ENCODE measurements at regions not wholly inside any gene's neighbourhood (a gene's known extent, or its start where the extent isn't known, plus 50 kb on each side); places are given as distances from the start of the nearest gene placed in this dataset.

DNA sequence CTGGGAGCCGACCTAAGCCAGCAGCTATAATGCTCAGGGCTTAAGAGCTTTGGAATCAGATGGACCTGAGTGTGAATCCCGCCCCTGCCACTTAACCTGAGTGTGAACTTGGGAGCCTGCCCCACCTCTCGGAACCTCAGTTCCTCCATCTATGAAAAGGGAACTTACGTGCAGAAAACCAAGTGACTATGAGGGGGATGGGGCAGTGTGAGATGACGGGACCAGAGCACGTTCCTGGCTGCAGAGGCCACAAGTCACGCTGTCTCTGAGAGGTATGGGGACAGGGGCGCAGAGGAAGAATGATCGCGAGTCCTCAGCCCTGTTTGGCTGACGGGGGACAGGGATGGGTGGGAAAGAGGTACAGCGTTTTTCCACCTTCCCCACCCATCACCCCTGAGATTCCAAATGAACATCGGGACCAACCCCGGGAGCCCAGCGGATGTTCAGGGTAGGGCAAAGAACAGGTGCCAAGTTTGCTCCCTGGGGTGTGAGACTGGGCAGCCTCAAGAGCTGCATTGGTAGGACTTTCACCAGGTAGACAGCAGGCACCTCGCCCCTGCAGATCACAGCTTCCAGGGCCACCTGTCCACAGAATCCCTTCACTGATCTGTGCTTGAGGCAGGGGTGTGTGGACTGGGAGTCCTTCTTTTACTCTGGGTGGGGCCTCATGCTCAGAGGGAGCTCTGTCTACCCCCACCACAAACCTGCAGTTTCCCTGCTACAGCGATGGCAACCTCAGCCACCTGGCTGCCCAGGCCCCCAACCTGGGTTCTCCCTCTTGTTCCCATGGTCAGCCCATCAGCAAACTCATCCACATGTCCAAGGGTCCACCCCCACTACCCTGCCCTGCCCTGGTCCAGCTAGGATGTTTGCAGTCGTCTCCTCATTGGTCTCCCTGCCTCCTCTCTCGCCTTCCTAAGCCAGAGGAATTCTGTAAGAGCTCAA, 85.8 kb downstream of the CEBPB start:
- Histone ChIP-seq H3K4me3 (no peak overlapping the region), H3K27me3 (no peaks in the 10 kb centered on the region), H3K36me3 (no peaks in the 10 kb centered on the region), H3K27ac (peak overlapping the region; percentile 87 to 96 (median 92)), H3K9me3 (no peaks in the 10 kb centered on the region), H3K4me1 (peaks cover 44 to 49% of the 10 kb centered on the region in 2 donors)
- in situ Hi-C loops (cut with MboI; ENCODE audit: low sequenced_read_pairs in 4 of 4) (loop anchor here in 2 of 4 donors (10.0 to 25.0 kb wide), 3 partner anchors 82 to 186 kb away; partner anchors contain the start of gene CEBPB (in 1 of the 2)), intact Hi-C loops (cut with DNase I; ENCODE audit: low total_unique reads) (loop anchor here (5.0 kb wide), 1 partner anchor 121 kb away; no protein-coding TSS in a partner anchor)
- DNase-seq (no peak), ATAC-seq (no peak)
- TF ChIP-seq, protein P1, sequence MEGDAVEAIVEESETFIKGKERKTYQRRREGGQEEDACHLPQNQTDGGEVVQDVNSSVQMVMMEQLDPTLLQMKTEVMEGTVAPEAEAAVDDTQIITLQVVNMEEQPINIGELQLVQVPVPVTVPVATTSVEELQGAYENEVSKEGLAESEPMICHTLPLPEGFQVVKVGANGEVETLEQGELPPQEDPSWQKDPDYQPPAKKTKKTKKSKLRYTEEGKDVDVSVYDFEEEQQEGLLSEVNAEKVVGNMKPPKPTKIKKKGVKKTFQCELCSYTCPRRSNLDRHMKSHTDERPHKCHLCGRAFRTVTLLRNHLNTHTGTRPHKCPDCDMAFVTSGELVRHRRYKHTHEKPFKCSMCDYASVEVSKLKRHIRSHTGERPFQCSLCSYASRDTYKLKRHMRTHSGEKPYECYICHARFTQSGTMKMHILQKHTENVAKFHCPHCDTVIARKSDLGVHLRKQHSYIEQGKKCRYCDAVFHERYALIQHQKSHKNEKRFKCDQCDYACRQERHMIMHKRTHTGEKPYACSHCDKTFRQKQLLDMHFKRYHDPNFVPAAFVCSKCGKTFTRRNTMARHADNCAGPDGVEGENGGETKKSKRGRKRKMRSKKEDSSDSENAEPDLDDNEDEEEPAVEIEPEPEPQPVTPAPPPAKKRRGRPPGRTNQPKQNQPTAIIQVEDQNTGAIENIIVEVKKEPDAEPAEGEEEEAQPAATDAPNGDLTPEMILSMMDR (IDR thresholded peaks at IDR 0.05 in 4 of 5, conservative IDR thresholded peaks at IDR 0.05 in 1 of 5) = no peak
- TF ChIP-seq POLR2A (IDR thresholded peaks at IDR 0.05) = no peak

GRCh38 chr20:50277064-50277415, 86.4 kb downstream of the CEBPB start:
- ATAC-seq (no peak), DNase-seq (no peak)
- Histone ChIP-seq H3K4me1 (peaks cover 44 to 49% of the 10 kb centered on the region in 2 donors), H3K27me3 (no peaks in the 10 kb centered on the region), H3K9me3 (no peaks in the 10 kb centered on the region), H3K4me3 (no peak overlapping the region), H3K36me3 (no peaks in the 10 kb centered on the region), H3K27ac (peak overlapping the region; percentile 87 to 96 (median 92))
- in situ Hi-C loops (cut with MboI; ENCODE audit: low sequenced_read_pairs in 4 of 4) = loop anchor here in 2 of 4 donors (10.0 to 25.0 kb wide), 3 partner anchors 82 to 185 kb away; partner anchors contain the start of gene CEBPB (in 1 of the 2)
- TF ChIP-seq POLR2A (IDR thresholded peaks at IDR 0.05) = no peak
- intact Hi-C loops (cut with DNase I; ENCODE audit: low total_unique reads) = loop anchor here (5.0 kb wide), 1 partner anchor 120 kb away; no protein-coding TSS in a partner anchor

GRCh38 chr20:50277460-50278376, 87.1 kb downstream of the CEBPB start:
- DNase-seq (no peak), ATAC-seq (peak; percentile 10 to 18)
- no peaks in the 10 kb centered on the region for H3K27me3 ChIP-seq
- H3K27ac ChIP-seq = peak overlapping the region; percentile 87 to 96 (median 92)
- no peaks in the 10 kb centered on the region for H3K9me3 ChIP-seq
- H3K4me1 ChIP-seq = peaks cover 44 to 50% of the 10 kb centered on the region in 2 donors
- intact Hi-C loops (cut with DNase I; ENCODE audit: low total_unique reads) = loop anchor here (1.0 to 5.0 kb wide), 5 partner anchors 27 to 183 kb away; partner anchors contain the start of gene CEBPB
- no peaks in the 10 kb centered on the region for H3K36me3 ChIP-seq
- in situ Hi-C loops (cut with MboI; ENCODE audit: low sequenced_read_pairs in 4 of 4) = loop anchor here in 2 of 4 donors (10.0 to 25.0 kb wide), 3 partner anchors 83 to 185 kb away; partner anchors contain the start of gene CEBPB (in 1 of the 2)
- H3K4me3 ChIP-seq = no peak overlapping the region
- TF ChIP-seq, protein P1 (IDR thresholded peaks at IDR 0.05 in 4 of 5, conservative IDR thresholded peaks at IDR 0.05 in 1 of 5) = no peak
- TF ChIP-seq POLR2A (IDR thresholded peaks at IDR 0.05) = no peak

- H3K27me3 ChIP-seq = no peaks in the 10 kb centered on the region
- no peaks in the 10 kb centered on the region for H3K36me3 ChIP-seq
- H3K4me3 ChIP-seq = no peak overlapping the region
- ATAC-seq = peak in 1 of 2 donors; percentile 25
- DNase-seq = no peak
- no peak for TF ChIP-seq POLR2A (IDR thresholded peaks at IDR 0.05)
- TF ChIP-seq, protein P1 (IDR thresholded peaks at IDR 0.05 in 4 of 5, conservative IDR thresholded peaks at IDR 0.05 in 1 of 5) = no peak
- intact Hi-C loops (cut with DNase I; ENCODE audit: low total_unique reads) = loop anchor here (1.0 to 5.0 kb wide), 5 partner anchors 26 to 182 kb away; partner anchors contain the start of gene CEBPB
- peaks cover 41 to 50% of the 10 kb centered on the region in 2 donors for H3K4me1 ChIP-seq
- no peaks in the 10 kb centered on the region for H3K9me3 ChIP-seq
- in situ Hi-C loops (cut with MboI; ENCODE audit: low sequenced_read_pairs in 4 of 4) = loop anchor here in 2 of 4 donors (10.0 to 25.0 kb wide), 3 partner anchors 84 to 184 kb away; partner anchors contain the start of gene CEBPB (in 1 of the 2)
- peak overlapping the region; percentile 87 to 96 (median 92) for H3K27ac ChIP-seq
Measured at GRCh38 chr20:50278377-50278683, 87.7 kb downstream of the CEBPB start.

All from gastrocnemius medialis (tissue), 4 donors.